HS-27A (cell line): ENCODE measurements at regions not wholly inside any gene's neighbourhood (a gene's known extent, or its start where the extent isn't known, plus 50 kb on each side); places are given as distances from the start of the nearest gene placed in this dataset.
"Not testable (repeated sequence)": the region's sequence is repeated elsewhere in the genome, so short reads cannot be mapped to it uniquely, and the experiment has no call there.

Experiments used
- DNase-seq: peaks from one replicate; pipeline ENCODE4 v3.0.0-alpha.2; 2012; ENCODE audit warnings: low read depth, missing footprints

- not testable (repeated sequence) for DNase-seq
These were observed 246.9 kb upstream of the KCNH7 start for GRCh38 chr2:163085366-163086024.

DNA sequence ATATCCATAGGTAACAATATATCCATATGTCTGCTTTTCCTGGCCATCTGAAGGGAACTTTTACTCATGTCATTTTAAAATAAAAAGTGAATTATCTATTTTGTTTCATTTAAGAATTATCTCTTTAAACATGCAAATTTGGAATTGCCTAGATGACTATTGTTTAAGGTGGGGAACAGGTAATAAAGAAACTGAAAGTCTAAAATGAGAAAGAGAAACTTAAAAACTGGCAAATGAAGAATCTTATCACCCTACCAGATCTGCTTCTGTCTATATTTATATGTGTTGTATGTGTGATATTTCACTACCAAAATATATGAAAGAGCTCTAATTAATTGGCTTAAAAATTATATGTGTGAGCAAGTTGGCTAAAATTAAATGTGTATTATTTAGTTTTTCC lies 243.2 kb upstream of the KCNH7 start:
- DNase-seq, result no peak

DNA sequence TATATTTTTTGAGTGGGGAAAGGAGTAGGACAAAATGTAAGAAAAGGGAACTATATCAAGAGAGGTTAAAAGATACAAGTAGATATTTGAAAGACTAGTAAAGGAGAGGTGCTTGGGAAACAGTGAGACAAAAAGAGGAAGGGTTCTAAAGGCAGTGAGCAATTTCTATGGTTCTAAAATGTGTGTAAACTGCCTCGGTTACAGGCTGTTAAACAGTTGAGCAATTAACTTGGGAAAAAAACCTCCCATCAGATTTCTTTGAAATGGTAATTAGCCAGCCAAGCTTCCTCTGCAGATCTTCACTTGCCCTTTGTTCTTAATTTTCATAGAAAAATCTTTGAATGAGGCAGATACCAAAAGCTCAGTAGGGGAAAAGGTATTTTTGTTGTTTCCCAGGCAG lies 238.7 kb upstream of the KCNH7 start:
- no peak for DNase-seq

GRCh38 chr2:163066085-163066484 lies 227.5 kb upstream of the KCNH7 start:
- DNase-seq, result no peak

DNA sequence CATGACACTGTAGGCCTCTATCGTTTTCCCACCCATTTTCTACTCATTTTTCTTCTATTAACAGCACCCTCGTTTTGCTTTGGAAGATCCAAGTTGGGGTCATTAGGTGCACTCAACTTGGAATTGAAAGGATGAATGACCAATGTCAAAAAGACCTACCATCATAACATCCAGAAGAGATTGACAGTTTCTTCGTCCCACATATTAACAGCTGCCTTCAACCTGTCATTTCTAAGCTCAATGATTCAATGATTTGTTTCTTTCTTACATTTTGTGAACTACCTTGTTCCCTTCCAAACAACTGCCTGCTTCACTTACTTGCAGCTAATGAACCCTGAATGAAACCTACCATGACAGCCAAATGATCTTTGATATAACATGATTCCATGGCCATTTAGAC lies 224.0 kb upstream of the KCNH7 start:
- DNase-seq, result no peak

- no peak for DNase-seq
These were observed 208.0 kb upstream of the KCNH7 start for GRCh38 chr2:163046615-163047014.

- no peak for DNase-seq
These were observed 207.3 kb upstream of the KCNH7 start for GRCh38 chr2:163045830-163046229.

DNA sequence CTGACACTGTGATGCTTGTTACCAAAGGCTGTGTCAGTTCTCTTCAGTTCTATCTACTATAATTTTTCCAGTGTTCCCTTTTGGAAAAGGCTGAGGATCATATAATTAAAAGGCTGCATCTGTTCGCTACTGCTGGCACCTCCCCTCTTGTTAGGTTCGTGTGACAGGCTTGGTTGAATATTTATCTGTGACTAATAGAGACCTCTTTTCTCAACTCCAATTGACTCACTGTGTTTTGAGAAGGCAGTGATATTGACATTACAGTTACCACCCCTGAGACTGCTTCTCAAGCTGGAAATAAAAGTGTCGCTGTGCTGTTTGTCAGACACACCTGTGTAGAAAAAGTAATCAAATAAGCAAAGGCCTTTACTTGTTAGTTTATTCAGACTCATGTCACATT lies 205.5 kb upstream of the KCNH7 start:
- no peak for DNase-seq

DNA sequence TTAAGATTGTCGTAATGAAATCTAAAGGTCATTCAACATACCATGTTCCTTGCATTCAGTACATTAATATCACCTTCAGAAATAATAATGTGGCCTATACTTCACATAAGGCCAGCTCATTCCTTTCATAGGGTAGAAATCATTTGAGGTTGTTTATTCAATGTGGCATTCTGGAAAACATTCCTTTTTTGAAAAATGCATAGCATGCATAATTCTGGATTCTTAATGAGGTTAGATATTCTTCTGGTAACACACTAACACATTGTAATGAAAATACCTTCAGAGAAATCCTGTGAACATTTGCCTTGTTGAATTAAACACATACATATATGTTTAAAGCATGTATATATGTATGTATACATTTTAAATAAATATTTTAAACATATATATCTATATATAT lies 204.6 kb upstream of the KCNH7 start:
- no peak for DNase-seq

GRCh38 chr2:163039266-163039665 lies 200.7 kb upstream of the KCNH7 start:
- DNase-seq, result no peak

DNA sequence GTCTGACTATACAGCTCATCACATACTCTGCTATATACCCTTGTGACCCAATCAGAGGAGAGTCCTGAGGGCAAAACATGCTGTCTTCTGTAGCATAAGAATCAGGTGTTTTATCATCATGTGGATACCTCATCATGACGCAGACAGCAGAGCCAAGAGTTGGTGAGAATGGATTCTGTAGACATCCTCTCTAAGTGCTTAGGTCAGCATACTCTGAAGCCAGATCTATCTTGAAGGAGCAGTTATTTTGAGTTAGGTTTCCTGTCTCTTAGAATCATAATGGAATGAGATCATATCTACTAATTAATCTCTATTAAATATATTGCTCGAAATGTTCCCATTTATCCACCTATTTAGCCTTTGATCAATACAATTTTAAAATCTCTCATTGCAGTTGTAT lies 190.2 kb upstream of the KCNH7 start:
- DNase-seq, result no peak

- not testable (repeated sequence) for DNase-seq
These were observed 187.7 kb upstream of the KCNH7 start for GRCh38 chr2:163026136-163026775.

DNA sequence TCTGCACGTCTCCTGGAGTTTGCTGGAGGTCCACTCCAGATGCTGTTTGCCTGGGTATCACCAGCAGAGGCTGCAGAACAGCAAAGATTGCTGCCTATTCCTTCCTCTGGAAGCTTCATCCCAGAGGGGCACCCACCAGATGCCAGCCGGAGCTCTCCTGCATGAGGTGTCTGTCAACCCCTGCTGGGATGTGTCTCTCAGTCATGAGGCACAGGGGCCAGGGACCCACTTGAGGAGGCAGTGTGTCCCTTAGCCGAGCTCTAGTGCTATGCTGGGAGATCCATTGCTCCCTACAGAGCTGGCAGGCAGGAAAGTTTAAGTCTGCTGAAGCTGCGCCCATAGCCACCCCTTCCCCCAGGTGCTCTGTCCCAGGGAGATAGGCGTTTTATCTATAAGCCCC lies 178.3 kb upstream of the KCNH7 start:
- DNase-seq, result not testable (repeated sequence)

DNA sequence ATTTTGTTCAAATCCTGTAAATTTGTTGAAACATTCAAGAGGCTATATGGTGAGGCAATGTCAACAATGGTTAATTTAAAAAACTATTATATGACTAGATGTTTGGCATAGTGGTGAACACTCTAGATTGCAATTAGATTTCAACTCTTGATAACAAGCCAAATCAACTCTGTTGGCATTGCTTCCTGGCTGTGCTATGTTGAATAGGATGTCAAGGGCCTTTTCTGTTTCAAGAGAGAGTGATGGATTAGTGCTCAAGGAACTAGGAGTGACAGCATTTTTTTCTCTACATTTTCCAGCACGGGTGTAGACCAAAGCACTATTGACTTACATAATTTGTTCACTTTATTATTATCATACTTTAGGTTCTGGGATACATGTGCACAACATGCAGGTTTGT lies 172.4 kb upstream of the KCNH7 start:
- no peak for DNase-seq

GRCh38 chr2:163008642-163009041 lies 170.1 kb upstream of the KCNH7 start:
- no peak for DNase-seq

- no peak for DNase-seq
These were observed 156.2 kb upstream of the KCNH7 start for GRCh38 chr2:162994718-162995117.

- no peak for DNase-seq
These were observed 154.3 kb upstream of the KCNH7 start for GRCh38 chr2:162992828-162993227.

GRCh38 chr2:162989507-162989906 lies 150.9 kb upstream of the KCNH7 start:
- DNase-seq, result no peak

DNA sequence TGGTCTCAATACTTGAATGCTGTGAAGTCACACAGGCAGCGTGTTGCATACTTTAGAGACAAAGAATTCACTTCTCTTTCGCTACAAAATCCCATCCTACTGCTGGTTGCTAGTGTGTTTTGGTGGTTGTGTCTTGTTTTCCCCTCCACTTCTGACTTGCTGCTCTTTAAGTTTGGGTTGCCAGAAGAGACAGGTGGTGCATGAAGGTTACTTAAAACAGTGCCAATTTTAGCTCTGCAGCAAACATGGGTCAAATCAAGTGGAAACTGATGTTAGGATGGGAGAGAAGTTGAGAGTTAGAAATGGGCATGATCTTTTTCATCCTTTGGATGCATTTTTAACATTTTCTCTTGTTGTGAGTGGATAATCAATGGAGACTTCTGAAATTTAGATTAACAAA lies 136.2 kb upstream of the KCNH7 start:
- no peak for DNase-seq

DNA sequence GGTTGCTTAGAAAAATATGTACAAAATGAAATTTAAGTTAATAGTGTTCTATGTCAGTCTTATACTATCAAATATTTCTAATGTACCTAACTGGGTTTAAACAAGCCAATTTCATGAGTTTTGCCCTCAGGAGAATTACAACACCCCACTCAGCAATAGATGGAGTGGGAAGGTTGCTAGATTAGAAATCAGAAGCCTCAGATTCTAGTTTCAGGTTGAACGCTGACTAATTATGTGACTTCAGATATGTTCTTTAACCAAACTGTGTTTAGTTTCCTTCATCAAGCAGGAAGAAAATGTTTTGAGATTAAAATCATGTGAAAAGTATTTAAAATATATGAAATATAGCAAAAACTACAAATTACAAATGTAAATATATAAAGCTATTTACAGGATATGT lies 133.8 kb upstream of the KCNH7 start:
- no peak for DNase-seq

DNA sequence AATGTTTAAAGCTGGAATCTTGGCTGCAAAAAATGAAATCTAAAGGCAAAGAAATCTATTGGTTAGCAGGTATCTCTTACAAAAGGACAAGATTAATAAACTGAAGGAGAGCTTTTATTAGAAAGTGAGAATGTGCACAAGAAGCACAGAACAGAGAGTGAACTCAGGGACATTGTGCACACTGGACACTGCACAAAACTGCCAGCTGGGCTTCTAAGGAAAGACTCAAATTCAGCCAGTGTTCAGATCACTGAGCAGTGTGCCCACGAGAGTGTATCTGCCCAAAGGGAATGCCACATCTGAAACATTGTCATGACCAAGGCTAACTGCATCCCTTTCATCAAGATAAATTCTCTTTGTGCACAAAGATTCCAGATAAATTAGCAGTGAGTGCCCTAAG lies 129.7 kb upstream of the KCNH7 start:
- DNase-seq, result no peak

GRCh38 chr2:162967811-162968210 lies 129.2 kb upstream of the KCNH7 start:
- DNase-seq, result no peak

DNA sequence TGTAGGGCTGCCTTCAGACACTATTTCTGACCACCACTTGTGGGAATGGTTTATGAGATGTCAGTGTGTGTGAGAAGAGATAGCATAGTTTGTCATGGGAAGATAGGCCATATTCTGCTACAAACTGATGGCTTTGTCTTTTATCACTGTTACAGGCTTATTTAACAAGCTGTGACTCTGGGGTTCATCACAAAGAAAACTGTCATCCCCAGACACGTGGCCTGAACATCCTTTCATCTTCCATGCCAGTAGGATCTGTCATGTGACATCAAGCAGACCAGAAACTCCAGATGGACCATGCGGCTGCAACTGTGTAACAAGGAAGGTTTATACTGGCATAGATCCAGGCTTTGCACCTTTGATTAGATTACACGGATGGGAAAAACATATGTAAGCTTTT lies 128.6 kb upstream of the KCNH7 start:
- DNase-seq, result no peak

DNA sequence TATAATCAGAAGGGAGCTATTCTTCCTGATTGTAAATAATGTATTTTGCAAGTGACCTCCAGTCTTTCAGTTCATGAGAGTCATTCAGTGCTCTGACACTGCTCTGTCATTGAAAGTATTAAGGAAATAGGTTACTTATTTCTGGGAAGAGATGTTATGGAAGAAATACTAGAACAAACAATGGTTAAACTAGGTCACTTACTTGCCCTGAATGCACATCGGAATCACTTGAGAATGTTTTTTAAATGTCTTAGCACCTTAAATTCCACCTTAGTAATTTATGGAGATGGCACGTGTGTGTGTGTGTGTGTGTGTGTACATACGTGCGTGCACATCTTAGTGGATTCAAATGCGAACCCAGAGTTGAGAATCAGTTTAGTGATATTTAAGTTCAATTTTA lies 126.6 kb upstream of the KCNH7 start:
- no peak for DNase-seq
